GM23248 (cell line): ENCODE measurements at regions not wholly inside any gene's neighbourhood (a gene's known extent, or its start where the extent isn't known, plus 50 kb on each side); places are given as distances from the start of the nearest gene placed in this dataset.

Experiments used
- DNase-seq: peaks from one replicate; pipeline ENCODE4 v3.0.0-alpha.2; 2015
- H2AFZ ChIP-seq: fragments of 200-600 bp; sonication (generic); 2 replicates; pipeline ENCODE4 v1.6.1; 2016; ENCODE audit warnings: antibody characterized with exemption
- H3F3A ChIP-seq: fragments of 200-600 bp; sonication (generic); 2 replicates; pipeline ENCODE4 v1.6.1; 2016; ENCODE audit warnings: mild to moderate bottlenecking, antibody characterized with exemption, mixed run types; ENCODE audit not compliant: insufficient read depth
- H3K27ac ChIP-seq: fragments of 200-600 bp; sonication (generic); 2 replicates; pipeline ENCODE4 v1.5.1; 2016; ENCODE audit warnings: mild to moderate bottlenecking
- H3K27me3 ChIP-seq: fragments of 200-600 bp; sonication (generic); replicated peaks from 2 replicates; pipeline ENCODE4 v1.6.1; 2016; ENCODE audit warnings: mild to moderate bottlenecking; ENCODE audit not compliant: insufficient read depth
- H3K36me3 ChIP-seq: fragments of 200-600 bp; sonication (generic); 2 replicates; pipeline ENCODE4 v1.6.1; 2016; ENCODE audit warnings: low read depth, mild to moderate bottlenecking
- H3K4me1 ChIP-seq: fragments of 200-600 bp; sonication (generic); 2 replicates; pipeline ENCODE4 v1.6.1; 2016; ENCODE audit warnings: mild to moderate bottlenecking; ENCODE audit not compliant: insufficient read depth
- H3K4me2 ChIP-seq: fragments of 200-600 bp; sonication (generic); one replicate; pipeline ENCODE4 v1.6.1; 2016; ENCODE audit warnings: mild to moderate bottlenecking; ENCODE audit not compliant: unreplicated experiment
- H3K4me3 ChIP-seq: fragments of 200-600 bp; sonication (generic); 2 replicates; pipeline ENCODE4 v1.5.1; 2016; ENCODE audit warnings: mild to moderate bottlenecking
- H3K79me2 ChIP-seq: fragments of 200-600 bp; sonication (generic); 2 replicates; pipeline ENCODE4 v1.6.1; 2016; ENCODE audit warnings: mild to moderate bottlenecking; ENCODE audit not compliant: insufficient read depth
- H3K9ac ChIP-seq: fragments of 200-600 bp; sonication (generic); 2 replicates; pipeline ENCODE4 v1.6.1; 2016; ENCODE audit warnings: mild to moderate bottlenecking
- H3K9me2 ChIP-seq: fragments of 200-600 bp; sonication (generic); 2 replicates; pipeline ENCODE4 v1.6.1; 2016; ENCODE audit warnings: mixed run types, mild to moderate bottlenecking, moderate library complexity; ENCODE audit not compliant: insufficient read depth
- H3K9me3 ChIP-seq: fragments of 200-600 bp; sonication (generic); one replicate; pipeline ENCODE4 v1.6.1; 2017; ENCODE audit warnings: low read depth
- H4K20me1 ChIP-seq: fragments of 200-600 bp; sonication (generic); 2 replicates; pipeline ENCODE4 v1.6.0; 2016; ENCODE audit not compliant: insufficient read depth
- EZH2 ChIP-seq: fragments of 200-600 bp; sonication (generic); IDR thresholded peaks from 2 replicates; pipeline ENCODE4 v1.6.1; 2018; ENCODE audit warnings: antibody characterized with exemption, mild to moderate bottlenecking; ENCODE audit not compliant: insufficient read depth, poor library complexity, severe bottlenecking
- EZH2phosphoT487 ChIP-seq: fragments of 200-600 bp; sonication (generic); IDR thresholded peaks from 2 replicates; pipeline ENCODE4 v1.6.1; 2018; ENCODE audit warnings: antibody characterized with exemption, moderate library complexity, mild to moderate bottlenecking, low read depth; ENCODE audit not compliant: insufficient read depth
- WGBS, 2 experiments: methylation state at CpG; one replicate each; pipeline ENCODE4 v1.1.6; 2015 to 2017; ENCODE audit warnings: low lambda C conversion rate in 2 of 2, low coverage in 1 of 2; ENCODE audit errors: missing lambda C conversion rate in 2 of 2; 5-methylcytosine and 5-hydroxymethylcytosine counted together
- in situ Hi-C: fragments of 300-500 bp; cut with MboI; formaldehyde crosslinking; loops from 2 replicates; pipeline ENCODE4 v1.15.0; 2020

DNA sequence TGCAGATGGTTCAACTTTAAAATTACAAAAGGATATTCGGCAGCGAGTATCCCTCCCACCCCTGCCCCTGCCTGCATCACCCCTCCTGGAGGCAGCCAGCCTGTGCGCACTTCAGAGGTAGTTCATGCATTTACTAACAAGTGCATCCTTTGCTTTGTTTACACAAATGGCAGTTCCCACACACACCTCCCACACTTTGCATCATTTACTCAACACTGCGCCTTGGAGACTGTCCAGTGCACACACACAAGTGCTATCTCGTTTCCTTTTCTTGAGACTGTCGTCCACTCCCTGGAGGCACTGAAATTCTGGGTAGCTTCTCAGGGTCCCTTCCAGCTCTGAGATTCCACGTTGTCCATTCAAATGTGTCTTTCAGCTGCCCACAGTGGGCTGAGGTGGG is 53.1 kb upstream of the VSX1 start:
- Histone ChIP-seq H3K4me3 (no peak overlapping the region), H3K9ac (no peak overlapping the region), H3K4me2 (no peak overlapping the region), H3K27ac (no peak overlapping the region), H3F3A (peaks cover 6% of the 10 kb centered on the region; the same call in 1 of the 2 replicates), H3K79me2 (no peaks in the 10 kb centered on the region), H3K9me2 (no peaks in the 10 kb centered on the region), H3K36me3 (no peaks in the 10 kb centered on the region), H2AFZ (no peak overlapping the region), H4K20me1 (no peaks in the 10 kb centered on the region), H3K4me1 (peaks cover 9% of the 10 kb centered on the region), H3K27me3 (peaks cover 17% of the 10 kb centered on the region; the same call in 1 of the 2 replicates), H3K9me3 (no peaks in the 10 kb centered on the region)
- DNase-seq, result no peak
- WGBS, 2 experiments, result 70 to 75% methylated on average over 6 to 7 of the region's 7 CpGs
- TF ChIP-seq EZH2phosphoT487 (no peak), EZH2 (no peak)
- in situ Hi-C loops, result no loop called here

DNA sequence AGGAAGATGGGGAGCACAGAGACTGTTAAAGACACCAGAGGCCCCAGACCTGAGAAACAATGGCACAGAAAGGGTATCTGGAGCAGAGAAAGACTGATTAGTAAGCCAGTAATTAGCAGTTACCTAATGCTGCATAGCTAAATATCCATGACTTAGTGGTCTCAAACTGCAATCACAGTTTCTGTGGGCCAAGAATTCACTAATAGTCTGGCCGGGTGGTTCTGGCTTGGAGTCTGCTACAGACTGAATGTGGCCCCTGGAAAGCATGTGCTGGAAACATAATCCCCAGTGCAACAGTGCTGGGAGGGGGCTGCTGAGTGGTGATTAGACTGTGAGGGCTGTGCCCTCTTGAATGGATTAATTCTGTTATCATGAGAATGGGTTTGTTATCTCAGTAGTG is 54.1 kb upstream of the VSX1 start:
- H3F3A ChIP-seq, result peaks cover 6% of the 10 kb centered on the region; the same call in 1 of the 2 replicates
- H3K27ac ChIP-seq, result no peak overlapping the region
- peaks cover 9% of the 10 kb centered on the region for H3K4me1 ChIP-seq
- no peak overlapping the region for H3K9ac ChIP-seq
- H3K79me2 ChIP-seq, result no peaks in the 10 kb centered on the region
- H3K9me3 ChIP-seq, result no peaks in the 10 kb centered on the region
- peaks cover 28% of the 10 kb centered on the region; the same call in 1 of the 2 replicates for H3K27me3 ChIP-seq
- no peak for TF ChIP-seq EZH2
- TF ChIP-seq EZH2phosphoT487, result no peak
- H3K9me2 ChIP-seq, result no peaks in the 10 kb centered on the region
- no peak overlapping the region for H3K4me2 ChIP-seq
- WGBS, 2 experiments, result 71 to 72% methylated on average over 1 of the region's 1 CpG
- in situ Hi-C loops, result no loop called here
- no peak overlapping the region for H3K4me3 ChIP-seq
- H3K36me3 ChIP-seq, result no peaks in the 10 kb centered on the region
- no peak overlapping the region for H2AFZ ChIP-seq
- no peaks in the 10 kb centered on the region for H4K20me1 ChIP-seq
- DNase-seq, result no peak

DNA sequence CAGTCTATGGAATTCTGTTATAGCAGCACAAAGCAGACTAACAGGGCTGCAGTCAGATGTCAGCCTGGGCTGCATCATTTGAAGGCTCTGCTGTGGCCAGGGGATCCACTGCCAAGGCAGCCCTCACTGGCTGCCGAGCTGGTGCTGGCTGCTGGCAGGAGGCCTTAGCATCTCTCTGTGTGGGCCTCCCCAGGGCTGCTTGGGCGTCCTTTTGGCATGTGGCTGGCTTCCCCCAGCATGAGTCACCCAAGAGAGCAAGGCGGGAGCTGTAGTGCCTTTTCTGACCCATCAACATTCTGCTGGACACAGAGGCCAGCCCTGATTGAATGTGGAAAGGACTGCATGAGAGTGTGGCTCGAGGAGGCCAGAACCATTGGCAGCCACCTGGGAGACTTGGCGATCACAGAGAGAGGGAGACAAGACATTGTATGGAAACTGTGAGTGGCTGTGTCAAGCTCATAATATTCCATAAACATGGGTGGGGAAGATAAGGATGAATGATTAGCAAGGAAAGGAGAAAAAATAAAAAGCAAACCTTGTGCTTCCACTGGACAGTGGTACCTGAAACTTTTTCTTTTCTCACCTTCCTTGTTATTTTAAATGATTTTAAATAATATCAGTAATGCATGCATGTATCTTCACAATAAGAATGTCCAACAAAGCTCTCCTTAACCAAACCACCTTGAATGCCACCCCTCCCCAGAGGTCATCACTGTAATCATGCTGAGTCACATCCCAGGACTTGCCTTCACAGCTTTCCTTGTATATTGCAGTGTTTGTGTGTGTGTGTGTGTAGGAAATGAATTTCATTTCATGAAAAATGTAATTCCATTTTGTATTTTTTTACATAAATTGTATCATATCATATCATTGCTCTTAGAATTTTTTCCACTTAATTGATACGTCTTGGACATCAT is 55.0 kb upstream of the VSX1 start:
- peaks cover 6% of the 10 kb centered on the region; the same call in 1 of the 2 replicates for H3F3A ChIP-seq
- H3K27ac ChIP-seq, result no peak overlapping the region; the same call in 1 of the 2 replicates
- WGBS, 2 experiments, result 10 to 12% methylated on average over 6 of the region's 6 CpGs
- no peaks in the 10 kb centered on the region for H3K36me3 ChIP-seq
- no peaks in the 10 kb centered on the region for H3K9me2 ChIP-seq
- H3K27me3 ChIP-seq, result peaks cover 31% of the 10 kb centered on the region; the same call in 1 of the 2 replicates
- no peak overlapping the region for H3K9ac ChIP-seq
- H4K20me1 ChIP-seq, result no peaks in the 10 kb centered on the region
- in situ Hi-C loops, result no loop called here
- peaks cover 9% of the 10 kb centered on the region for H3K4me1 ChIP-seq
- H3K79me2 ChIP-seq, result no peaks in the 10 kb centered on the region
- no peak overlapping the region for H3K4me3 ChIP-seq
- TF ChIP-seq EZH2phosphoT487 (no peak), EZH2 (no peak)
- H2AFZ ChIP-seq, result no peak overlapping the region
- H3K4me2 ChIP-seq, result no peak overlapping the region
- H3K9me3 ChIP-seq, result no peaks in the 10 kb centered on the region
- DNase-seq, result peak; percentile 94

GRCh38 chr20:25139029-25139705 is 56.3 kb upstream of the ENTPD6 start:
- in situ Hi-C loops, result no loop called here
- H3K9ac ChIP-seq, result no peak overlapping the region
- no peaks in the 10 kb centered on the region for H3K9me3 ChIP-seq
- peaks cover 6% of the 10 kb centered on the region; the same call in 1 of the 2 replicates for H3F3A ChIP-seq
- peaks cover 9% of the 10 kb centered on the region for H3K4me1 ChIP-seq
- no peak overlapping the region for H2AFZ ChIP-seq
- H3K4me3 ChIP-seq, result no peak overlapping the region
- DNase-seq, result no peak
- no peak overlapping the region for H3K4me2 ChIP-seq
- H3K36me3 ChIP-seq, result no peaks in the 10 kb centered on the region
- no peaks in the 10 kb centered on the region for H3K9me2 ChIP-seq
- no peaks in the 10 kb centered on the region for H4K20me1 ChIP-seq
- peaks cover 24% of the 10 kb centered on the region; the same call in 1 of the 2 replicates for H3K27me3 ChIP-seq
- H3K79me2 ChIP-seq, result no peaks in the 10 kb centered on the region
- TF ChIP-seq EZH2phosphoT487 (no peak), EZH2 (no peak)
- 90 to 91% methylated on average over 12 of the region's 12 CpGs for WGBS, 2 experiments
- no peak overlapping the region for H3K27ac ChIP-seq
